ENCODE measurements at regions not wholly inside any gene's neighbourhood (a gene's known extent, or its start where the extent isn't known, plus 50 kb on each side); places are given as distances from the start of the nearest gene placed in this dataset.

DNA sequence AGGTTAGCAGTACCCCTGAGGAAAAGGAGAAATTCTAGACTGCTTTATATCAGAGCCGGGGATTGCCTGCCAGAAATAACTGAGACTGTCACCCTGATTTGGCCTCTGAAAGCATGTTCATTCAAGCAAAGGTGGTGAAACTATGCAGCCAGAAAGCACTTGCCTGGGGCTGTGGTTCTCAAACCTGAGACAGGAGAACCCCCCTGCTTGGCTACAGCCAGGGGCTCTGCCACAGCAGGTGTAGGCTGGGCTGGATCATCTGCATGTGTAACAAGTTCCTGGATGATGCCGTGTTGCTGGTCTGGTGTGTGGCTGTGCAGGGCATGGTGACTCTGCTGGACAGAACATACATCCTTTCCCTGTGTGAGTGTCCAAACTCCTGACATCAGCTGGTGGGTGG lies 157.8 kb downstream of the NXNL2 start:
- peak; percentile 42 for DNase-seq (ENCODE audit: low read depth)

DNA sequence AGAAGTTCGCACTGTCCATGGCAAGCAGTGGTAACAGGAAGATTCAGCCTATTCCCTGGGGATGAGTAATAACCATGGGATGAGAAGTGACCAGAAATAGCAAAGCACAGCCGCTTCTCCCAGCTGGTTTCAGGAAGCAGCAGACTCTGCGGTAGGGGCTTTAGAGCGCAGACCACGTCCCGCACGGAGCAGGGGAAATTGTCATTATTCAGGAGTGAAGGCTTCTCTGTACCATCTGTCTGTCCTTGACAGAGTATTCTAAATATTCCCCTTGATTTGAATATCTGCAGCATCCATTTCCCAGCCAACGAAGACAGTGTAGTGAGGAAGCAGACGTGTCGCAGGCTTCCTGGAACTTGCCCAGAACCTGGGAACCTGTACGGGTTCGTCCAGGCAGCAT lies 159.6 kb downstream of the NXNL2 start:
- DNase-seq (ENCODE audit: low read depth) = no peak

DNA sequence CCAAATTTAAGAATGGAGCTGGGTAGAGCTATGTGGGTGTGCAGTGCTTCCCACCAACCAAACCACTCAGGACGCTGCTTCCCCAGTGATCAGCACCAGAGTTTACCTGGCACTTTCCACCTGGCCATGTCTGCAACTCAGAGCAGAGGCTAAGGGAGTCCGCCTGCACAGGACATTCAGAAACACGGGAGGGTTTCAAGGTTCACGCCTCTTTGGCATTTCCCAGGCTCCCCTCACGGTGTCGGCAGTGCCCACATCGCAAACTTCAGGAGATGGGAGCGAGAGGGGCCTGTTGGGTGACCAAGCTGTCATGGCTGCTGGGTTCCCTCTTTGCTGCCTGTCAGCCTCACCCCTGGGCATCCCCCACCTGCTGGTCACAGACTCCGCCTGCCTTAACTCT lies 161.5 kb downstream of the NXNL2 start:
- no peak for DNase-seq (ENCODE audit: low read depth)

DNA sequence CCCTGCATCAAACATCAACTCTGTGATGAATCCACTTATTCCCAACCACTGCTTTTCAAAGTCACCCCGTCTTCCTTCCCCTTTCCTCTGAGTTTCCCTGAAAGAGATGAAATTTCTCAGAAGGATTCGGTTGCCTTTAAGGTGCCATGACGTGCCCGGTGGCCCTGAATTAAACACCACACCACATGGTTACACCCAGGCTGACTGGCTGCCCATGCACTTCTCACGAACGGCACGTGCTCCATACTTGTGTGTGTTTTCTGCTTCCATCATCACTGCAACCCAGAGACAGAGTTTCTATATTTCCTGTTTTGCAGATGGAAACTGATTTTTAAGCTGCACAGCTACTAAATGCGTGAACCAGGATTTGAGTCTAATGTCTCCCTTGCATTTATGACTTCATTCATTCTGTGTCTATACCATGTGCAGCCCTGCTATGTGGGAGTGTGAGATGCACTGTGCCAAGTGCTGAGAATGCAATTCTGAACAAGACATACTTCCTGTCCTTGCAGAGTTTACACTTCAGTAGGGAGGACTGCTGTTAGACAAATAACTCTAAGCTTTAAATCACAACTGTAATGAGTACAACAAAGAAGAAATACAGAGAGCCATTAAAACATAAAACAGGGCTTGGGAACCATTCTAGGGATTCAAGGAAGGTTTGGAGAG lies 162.9 kb downstream of the NXNL2 start:
- no peak for DNase-seq (ENCODE audit: low read depth)

DNA sequence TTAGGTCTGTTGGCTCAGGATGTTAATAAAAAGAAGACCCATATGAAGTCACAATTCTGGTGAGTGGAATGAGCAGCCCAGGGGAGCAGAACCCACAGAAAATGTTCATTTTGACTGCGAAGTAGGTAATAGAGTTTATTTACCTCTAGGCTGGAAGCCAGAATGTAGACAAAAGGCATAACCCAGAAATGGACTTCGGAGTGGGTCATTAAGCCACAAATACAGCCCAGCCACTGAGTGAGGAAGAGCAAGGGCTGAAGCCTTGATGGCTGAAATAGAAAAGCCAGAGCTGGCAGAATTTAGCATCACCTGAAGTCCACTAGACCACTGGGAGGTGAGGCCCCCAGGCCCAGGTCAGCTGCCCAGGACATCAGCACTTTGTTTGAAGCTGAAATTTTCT lies 168.0 kb downstream of the NXNL2 start:
- DNase-seq (ENCODE audit: low read depth) = no peak

DNA sequence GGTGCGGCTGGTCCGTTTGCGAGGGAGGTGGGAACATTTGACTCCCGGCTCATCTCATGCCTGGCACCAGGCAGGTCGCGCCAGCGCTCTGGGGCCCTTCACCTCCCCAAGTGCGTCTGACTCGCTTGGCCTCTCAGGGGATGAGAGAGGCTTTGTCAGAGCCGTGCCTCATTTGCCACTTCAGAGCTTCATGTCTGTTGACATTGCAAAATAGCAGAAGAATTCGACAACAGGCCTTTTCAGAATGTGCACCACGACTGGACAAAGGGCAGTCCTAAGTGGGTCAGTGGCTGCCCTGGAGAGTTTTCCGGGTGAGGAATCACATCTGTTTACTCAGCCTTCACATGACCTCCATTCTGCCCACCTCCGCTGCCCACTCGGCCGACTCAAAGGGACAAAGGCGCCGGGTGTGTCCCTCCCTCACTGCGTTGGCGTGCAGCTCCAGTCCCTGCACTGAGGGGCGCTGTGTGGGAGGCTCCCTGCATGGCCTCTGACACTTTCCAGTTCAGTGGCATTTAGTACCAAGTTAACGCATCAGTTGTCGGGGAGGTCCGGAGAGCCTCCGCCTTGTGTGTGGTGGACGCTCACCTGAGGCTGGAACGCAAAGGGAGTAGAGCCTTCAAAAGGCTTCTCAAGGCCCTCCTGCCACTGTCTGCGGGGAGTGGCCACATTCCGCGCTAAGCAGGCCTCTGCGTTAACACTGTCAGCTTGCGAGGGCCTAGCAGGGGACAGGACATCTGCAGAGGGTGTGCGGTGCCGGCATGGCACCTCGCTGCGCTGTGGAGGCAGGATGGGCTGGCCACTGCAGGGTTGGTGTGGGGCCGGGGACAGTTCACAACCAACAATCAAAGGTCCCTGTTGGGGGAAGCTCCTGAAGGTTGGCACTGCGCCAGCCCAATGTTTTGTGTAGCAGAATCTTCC lies 171.5 kb downstream of the NXNL2 start:
- peak; percentile 96 for DNase-seq (ENCODE audit: low read depth)

DNA sequence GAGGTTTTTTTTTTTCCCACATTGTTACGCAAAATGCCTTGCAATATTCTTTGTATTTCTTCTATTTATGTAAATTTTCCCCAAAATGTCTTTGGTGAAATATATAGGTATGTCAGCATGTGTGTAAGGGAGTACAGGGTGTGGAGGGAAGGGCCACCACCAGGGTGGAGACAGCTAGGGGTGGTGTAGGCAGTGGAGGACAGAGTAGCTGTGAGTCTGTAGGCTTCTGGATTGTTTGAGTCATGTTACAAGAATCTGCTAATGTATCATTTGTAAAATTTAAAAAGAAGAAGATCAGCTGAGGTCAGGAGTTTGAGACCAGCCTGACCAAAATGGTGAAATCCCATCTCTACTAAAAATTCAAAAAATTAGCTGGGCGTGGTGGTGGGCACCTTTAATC lies 175.5 kb downstream of the NXNL2 start:
- DNase-seq (ENCODE audit: low read depth) = no peak

DNA sequence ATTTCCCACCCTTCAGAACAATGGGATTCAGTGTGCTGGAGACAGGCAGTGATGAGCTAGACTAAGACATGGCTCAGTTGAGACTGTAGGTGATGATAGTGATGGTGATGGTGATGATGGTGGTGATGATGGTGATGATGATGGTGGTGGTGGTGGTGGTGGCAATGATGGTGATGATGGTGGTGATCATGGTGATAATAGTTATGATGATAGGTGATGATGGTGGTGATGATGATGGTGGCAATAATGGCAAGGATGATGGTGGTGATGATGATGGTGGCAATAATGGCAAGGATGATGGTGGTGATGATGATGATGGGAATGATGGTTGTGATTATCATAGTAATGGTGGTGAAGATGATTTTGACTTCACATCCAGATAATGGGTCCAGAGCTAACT lies 176.7 kb downstream of the NXNL2 start:
- DNase-seq (ENCODE audit: low read depth) = no peak

DNA sequence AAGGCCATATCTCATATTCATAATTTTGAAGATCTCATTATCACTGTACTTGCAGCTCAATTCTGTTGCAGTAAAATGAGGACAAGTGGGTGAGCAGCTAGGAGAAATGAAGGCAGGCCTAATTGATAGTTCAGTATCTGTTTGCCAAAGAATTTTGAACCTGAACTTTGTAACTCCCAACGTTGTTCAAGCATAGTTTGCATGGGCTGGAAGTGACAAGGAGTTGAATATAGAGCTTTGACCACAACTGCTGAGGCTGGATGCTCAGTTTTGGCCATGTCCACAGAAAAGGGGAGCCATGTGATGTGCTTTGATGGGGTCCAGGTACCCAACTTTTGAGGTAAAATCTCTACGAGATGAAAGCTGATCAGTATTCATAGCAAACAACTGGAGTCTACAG lies 177.5 kb downstream of the NXNL2 start:
- no peak for DNase-seq (ENCODE audit: low read depth)

DNA sequence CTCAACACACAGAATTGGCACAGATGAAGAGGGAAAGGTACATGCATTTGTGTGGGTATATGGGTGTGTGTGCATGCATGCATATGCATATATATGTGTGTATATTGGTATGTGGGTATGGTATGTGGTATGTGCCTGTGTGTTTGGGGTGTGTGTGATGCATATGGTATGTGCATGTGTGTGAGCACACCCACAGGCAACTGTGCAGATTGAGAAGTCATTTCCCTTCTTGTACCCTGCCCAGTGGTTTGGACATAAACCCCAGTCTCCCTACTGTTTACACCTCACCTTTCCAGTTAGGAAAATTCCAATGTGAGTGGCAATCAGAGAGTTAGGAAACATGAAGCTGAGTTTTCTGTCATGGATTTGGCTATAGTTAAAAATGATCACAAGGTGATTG lies 178.0 kb downstream of the NXNL2 start:
- DNase-seq (ENCODE audit: low read depth) = no peak

DNA sequence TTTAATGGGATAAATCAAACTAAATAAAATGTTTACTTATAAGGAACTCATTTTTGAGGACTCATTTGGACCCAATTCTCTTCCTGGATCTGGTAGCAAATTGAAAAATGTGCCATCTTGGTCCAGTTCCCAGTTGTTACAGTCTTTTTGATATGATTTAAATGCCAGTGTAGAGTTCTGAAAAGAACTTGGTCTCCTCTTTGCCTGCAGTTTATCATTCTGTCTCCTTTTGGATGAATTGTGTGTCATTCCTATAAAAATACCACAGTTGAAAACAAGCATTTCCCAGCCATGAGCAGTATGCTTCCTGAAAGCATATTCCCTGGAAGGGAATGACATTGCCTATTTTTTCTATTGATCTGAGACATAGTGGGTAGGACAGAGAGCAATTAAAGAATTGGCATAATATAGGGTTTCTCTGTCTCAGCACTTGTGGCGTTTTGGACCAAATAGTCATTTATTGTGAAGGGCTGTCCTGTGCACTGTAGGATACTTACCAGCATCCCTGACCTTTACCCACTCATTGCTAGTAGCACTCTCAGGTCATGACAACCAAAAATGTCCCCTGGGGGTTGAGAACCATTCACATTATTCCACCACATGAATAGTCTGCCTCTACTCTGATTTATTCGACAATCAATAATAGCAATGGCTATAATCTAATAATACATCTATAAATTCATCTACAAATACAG lies 181.8 kb downstream of the NXNL2 start:
- DNase-seq (ENCODE audit: low read depth) = no peak

DNA sequence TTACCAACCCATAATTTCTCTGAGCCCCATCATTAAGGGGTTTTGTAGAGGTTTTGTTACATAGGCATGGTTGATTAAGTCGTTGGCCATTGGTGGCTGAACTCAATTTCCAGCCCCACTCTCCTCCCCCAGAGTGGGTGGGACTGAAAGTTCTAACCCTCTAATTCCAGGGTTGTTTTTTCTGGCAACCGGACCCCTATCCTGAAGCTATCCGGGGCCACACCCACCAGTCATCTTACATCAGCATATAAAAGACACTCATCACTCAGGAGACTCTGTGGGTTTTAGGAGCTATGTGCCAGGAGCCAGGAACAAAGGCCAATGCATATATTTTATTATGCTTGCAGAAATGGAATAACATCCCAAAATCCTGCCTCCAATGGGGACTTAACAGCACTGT lies 186.0 kb downstream of the NXNL2 start:
- DNase-seq (ENCODE audit: low read depth) = no peak

DNA sequence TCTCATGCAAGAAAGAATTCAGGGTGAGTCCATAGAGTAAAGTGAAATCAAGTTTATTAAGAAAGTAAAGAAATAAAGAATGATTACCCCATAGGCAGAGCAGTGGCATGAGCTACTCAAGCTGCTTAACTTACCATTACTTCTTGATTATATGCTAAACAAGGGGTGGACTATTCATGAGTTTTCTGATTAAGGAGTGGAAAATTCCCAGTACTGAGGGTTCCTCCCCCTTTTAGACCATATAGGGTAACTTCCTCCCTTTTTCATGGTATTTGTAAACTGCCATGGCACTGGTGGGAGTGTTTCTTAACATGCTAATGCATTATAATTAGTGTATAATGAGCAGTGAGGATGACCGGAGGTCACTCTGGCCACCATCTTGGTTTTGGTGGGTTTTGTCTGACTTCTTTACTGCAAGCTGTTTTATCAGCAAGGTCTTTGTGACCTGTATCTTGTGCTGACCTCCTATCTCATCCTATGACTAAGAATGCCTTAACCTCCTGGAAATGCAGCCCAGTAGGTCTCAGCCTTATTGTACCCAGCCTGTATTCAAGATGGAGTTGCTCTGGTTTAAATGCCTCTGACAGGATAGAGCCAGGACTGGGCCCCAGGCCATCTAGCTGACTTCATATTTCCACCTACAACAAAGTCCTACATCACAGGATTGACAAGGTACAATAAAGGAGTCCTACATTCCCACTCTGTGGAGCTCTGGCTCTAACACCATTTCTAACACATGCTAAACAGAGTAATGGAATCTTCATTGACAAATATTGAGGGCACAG lies 186.7 kb downstream of the NXNL2 start:
- no peak for DNase-seq (ENCODE audit: low read depth)

DNA sequence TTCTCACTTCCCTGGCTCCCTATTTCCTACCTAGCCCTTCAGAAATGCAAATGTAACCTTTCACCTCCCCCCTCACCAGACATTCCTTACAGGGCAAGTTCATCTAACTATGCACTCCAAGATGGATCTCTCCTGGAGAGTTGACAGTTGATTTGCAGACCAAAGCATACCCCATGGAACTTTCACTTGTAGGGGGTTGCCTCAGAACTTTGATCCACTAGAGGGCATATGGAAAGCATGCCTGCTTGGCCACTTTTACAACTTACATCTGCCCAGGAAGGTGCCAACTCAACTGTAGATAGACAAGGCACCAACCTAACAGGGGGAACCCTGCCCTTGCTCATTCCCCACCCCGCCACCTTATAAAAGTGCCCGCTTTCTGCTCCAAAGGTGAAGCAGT lies 187.8 kb downstream of the NXNL2 start:
- peak; percentile 63 for DNase-seq (ENCODE audit: low read depth)

DNA sequence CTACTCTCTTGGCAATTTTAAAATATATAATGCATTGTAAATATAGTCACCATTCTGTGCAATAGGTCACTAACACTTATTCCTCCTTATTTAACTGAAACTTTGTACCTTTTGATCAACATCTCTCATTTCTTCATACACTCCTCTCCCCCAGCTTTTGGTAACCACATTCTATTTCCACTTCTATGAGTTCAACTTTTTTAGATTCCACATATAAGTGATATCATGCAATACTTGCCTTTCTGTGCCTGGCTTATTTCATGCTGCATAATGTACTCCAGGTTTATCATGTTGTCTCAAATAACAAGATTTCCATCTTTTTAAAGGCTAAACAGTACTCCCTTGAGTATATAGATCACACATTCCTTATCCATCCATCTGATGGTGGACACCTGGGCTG lies 188.8 kb downstream of the NXNL2 start:
- DNase-seq (ENCODE audit: low read depth) = no peak

DNA sequence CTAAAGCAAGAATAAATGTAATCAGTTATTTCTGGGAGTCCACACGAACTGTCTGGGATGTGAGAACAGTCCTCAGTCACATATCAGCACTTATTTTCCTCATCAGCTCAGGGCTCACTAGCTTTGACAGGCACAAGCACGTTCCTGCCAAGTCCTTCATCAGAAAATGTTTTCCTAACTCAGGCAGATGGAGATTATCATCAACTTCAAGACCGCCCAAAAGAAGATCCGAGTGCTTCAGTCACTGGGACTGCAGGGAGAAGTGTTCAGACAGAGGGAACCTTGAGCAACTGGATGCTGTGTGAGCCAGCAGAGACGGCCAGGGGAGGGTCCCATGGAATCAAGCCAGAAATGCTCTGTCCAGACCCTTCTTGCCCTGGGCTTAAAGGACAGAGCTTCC lies 189.4 kb downstream of the NXNL2 start:
- DNase-seq (ENCODE audit: low read depth) = no peak

DNA sequence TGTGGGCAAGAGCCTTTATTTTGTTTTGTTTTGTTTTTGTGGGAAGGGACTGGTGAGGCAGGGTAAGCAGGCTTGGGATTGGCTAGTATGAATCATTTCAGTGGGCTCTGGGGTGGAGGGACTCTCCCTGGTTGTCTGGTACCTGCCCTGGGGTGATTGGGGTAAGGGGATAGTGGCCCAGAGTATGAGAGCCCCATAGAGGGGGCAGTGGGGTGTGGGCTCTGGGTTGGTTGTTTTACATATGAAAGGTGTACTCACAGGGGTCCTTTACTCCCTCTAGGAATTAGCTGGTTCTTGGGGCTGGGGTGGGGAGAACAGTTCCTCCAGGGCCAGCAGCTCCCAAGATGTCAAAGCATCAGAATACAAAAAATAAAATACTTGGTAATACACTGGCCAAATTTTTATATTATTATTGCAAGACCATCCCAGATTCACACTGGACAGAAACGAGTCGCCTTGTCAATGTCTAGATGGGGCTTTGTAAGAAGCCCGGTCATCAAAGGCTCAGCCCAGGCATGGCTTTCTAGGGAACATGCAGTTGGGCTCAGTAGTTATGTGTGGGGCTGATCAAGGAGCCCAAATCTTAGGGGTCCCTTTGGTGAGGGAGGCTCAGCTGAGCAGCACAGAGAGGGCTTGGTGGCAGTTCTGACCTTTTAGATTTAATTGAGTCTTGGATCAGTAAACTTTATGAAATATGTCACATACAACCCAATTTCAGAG lies 190.5 kb downstream of the NXNL2 start:
- DNase-seq (ENCODE audit: low read depth) = no peak

DNA sequence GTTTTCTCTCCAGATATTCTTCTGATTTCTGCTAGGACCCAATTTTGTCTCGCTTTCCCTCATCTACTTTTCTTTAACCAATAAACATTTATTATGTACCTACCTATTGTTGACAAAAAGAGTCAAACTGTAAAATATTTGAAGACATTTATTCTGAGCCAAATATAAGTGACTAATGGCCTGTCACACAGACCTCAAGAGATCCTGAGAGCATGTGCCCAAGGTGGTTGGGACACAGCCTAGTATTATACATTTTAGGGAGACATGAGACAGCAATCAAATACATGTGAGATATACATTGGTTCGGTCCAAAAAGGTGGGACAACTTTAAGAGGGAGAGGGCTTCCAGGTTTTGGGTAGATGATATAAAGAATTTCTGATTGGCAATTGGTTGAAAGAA lies 191.8 kb downstream of the NXNL2 start:
- DNase-seq (ENCODE audit: low read depth) = no peak

DNA sequence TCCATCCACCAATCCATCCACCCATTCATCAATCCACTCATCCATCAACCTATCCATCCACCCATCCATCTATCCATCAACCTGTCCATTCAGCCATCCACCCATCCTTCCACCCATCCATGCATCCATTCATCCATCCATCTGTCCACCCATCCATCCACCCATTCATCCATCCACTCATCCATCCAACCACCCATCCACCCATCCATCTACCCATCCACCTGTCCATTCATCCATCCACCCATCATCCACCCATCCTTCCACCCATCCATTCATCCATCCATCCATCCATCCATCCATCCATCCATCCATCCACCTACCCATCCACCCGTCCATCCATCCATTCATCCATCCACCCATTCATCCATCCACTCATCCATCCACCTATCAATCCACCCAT lies 195.8 kb downstream of the NXNL2 start:
- DNase-seq (ENCODE audit: low read depth) = no peak

DNA sequence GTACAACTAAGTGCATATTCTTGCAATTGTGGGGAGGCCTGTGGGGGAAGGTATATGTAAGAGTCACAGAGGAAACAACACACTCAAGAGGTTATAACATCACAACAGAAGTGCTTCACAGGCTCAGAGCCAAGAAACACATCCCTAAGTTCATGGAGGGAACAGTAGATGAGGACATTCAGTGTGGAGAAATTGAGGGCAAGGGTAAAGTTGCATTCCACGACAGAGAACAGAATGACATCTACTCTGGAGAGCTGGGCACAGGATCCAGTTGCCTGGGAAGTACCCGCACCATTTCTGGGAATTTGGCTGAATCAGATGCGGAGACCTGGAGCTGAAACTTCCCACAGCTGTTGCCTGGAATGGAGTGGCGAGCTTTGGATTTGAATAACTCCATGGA lies 197.2 kb downstream of the NXNL2 start:
- DNase-seq (ENCODE audit: low read depth) = peak; percentile 84

DNA sequence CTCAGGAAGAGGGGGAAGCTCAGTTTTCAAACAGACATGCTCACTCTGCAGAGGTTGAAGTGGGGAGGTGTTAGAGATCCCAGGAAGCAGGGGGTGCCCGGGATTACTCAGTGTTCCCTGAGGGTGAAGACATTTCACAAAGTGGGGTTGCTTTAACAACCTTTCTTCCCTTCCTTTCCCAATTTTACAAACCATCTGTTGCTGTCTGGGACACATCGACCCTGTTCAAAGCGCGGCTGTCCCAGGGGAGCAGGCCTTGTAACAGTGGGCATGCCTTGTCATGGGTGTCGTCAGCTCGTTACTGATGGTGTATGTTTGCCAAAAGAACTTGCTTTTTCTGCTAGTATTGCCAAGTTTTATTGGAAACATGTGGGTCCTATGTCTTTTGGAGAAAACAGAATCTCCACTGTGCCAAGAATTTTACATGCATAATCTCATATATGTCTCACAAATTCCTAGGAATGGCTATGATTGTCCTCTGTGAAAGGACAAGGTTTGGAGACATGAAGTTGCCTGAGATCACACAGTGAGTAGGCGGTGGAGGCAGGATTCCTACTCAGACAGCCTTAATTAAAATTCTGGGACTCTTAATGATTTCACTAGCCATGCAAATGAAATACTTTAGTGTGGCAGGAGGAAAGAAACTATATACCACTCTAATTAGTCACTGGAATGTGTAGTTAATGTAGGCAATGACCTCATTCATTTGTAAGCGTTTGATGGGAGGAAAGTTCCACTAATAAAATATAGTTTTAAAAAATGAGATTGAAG lies 198.9 kb downstream of the NXNL2 start:
- peak; percentile 87 for DNase-seq (ENCODE audit: low read depth)
